ENCODE measurements at regions not wholly inside any gene's neighbourhood (a gene's known extent, or its start where the extent isn't known, plus 50 kb on each side); places are given as distances from the start of the nearest gene placed in this dataset.

- no peak for TF ChIP-seq CTCF (IDR thresholded peaks at IDR 0.05; ENCODE audit: low read length)
- TF ChIP-seq EZH2 (optimal IDR thresholded peaks at IDR 0.05; ENCODE audit: low read depth, low read length), result no peak
Observed at GRCh38 chr2:41914936-41915335, 132.9 kb upstream of the PKDCC start.

All from MM.1S (cell line).